IMR-90 (cell line): ENCODE measurements at regions not wholly inside any gene's neighbourhood (a gene's known extent, or its start where the extent isn't known, plus 50 kb on each side); places are given as distances from the start of the nearest gene placed in this dataset.

ENCODE experiments used
- CTCF ChIP-seq: conservative IDR thresholded peaks from 2 replicates; pipeline ENCODE4 v1.5.1; 2012; ENCODE audit warnings: mild to moderate bottlenecking, low read depth, low read length, improper control_type of control experiment
- ELK1 ChIP-seq: fragments of 150-350 bp; IDR thresholded peaks from 2 replicates; pipeline ENCODE4 v1.6.1; 2016; ENCODE audit warnings: low read depth, mild to moderate bottlenecking, low read length, moderate library complexity, borderline replicate concordance
- MXI1 ChIP-seq: IDR thresholded peaks from 2 replicates; pipeline ENCODE4 v1.6.1; 2012; ENCODE audit warnings: low read depth, mild to moderate bottlenecking, low read length, moderate library complexity, borderline replicate concordance
- POLR2A ChIP-seq: IDR thresholded peaks from 2 replicates; pipeline ENCODE4 v1.6.1; 2012; ENCODE audit warnings: mild to moderate bottlenecking, low read depth, low read length
- RAD21 ChIP-seq: IDR thresholded peaks from 2 replicates; pipeline ENCODE4 v1.6.1; 2012; ENCODE audit warnings: low read length, improper control_type of control experiment
- RCOR1 ChIP-seq: IDR thresholded peaks from 2 replicates; pipeline ENCODE4 v1.6.1; 2012; ENCODE audit warnings: mild to moderate bottlenecking, low read length, improper control_type of control experiment; ENCODE audit not compliant: insufficient replicate concordance

- TF ChIP-seq CTCF: no peak
- TF ChIP-seq RAD21: no peak
- TF ChIP-seq RCOR1: no peak
- TF ChIP-seq MXI1: no peak
- TF ChIP-seq POLR2A: no peak
- no peak for TF ChIP-seq ELK1
Measured at GRCh38 chr10:78920011-78920410, 148.8 kb upstream of the ZMIZ1 start.
